ENCODE measurements at regions not wholly inside any gene's neighbourhood (a gene's known extent, or its start where the extent isn't known, plus 50 kb on each side); places are given as distances from the start of the nearest gene placed in this dataset.

DNA sequence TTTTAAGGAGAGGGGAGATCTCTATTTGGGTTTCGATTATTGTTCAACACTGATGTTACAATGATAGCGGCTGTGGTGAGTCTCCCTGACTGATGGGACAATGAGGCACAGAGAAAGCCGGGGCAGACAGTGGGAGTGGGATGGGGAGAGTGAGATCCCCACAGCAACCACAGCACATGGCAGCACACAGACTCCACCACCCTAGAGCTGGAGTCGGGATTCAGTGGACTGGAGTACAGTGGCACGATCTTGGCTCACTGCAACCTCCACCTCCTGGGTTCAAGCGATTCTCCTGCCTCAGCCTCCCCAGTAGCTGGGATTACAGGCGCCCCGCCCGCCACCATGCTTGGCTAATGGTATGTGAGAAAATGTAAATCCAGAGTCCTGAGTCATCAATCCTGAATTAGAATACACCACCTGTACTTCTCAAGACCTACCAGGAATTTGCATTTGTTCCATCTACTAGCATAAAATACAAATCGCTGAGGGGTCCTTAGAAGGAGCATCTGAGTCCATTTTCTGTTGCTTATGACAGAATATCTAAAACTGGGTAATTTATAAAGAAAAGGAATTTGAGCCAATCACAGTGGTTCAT is 125.8 kb downstream of the TOMM20 start:
- no peak for TF ChIP-seq POLR2AphosphoS5 (IDR thresholded peaks at IDR 0.05; ENCODE audit: low read depth, low read length)
- no peak for TF ChIP-seq POLR2A (IDR thresholded peaks at IDR 0.05; ENCODE audit: low read depth, low read length)
- no peak for TF ChIP-seq TAF1 (IDR thresholded peaks at IDR 0.05; ENCODE audit: borderline replicate concordance, low read depth, low read length)
